Hepatocyte (in vitro differentiated cells): ENCODE measurements at regions not wholly inside any gene's neighbourhood (a gene's known extent, or its start where the extent isn't known, plus 50 kb on each side); places are given as distances from the start of the nearest gene placed in this dataset.

Experiments used
- DNase-seq: peaks from one replicate; pipeline ENCODE4 v3.0.0-alpha.2; 2016; ENCODE audit warnings: low spot score
- H2AFZ ChIP-seq: fragments of 200-600 bp; sonication (generic); 2 replicates; pipeline ENCODE4 v1.6.0; 2016; ENCODE audit warnings: antibody characterized with exemption, mild to moderate bottlenecking
- H3K27ac ChIP-seq: fragments of 200-600 bp; sonication (generic); 2 replicates; pipeline ENCODE4 v1.5.1; 2016; ENCODE audit warnings: mild to moderate bottlenecking
- H3K27me3 ChIP-seq: fragments of 200-600 bp; sonication (generic); 2 replicates; pipeline ENCODE4 v1.6.1; 2016
- H3K36me3 ChIP-seq: fragments of 200-600 bp; sonication (generic); replicated peaks from 2 replicates; pipeline ENCODE4 v1.5.1; 2016; ENCODE audit warnings: low read depth; ENCODE audit not compliant: insufficient read depth
- H3K4me1 ChIP-seq: fragments of 200-600 bp; sonication (generic); 2 replicates; pipeline ENCODE4 v1.5.1; 2016; ENCODE audit warnings: mild to moderate bottlenecking, moderate library complexity; ENCODE audit not compliant: insufficient read depth
- H3K4me2 ChIP-seq: fragments of 200-600 bp; sonication (generic); 2 replicates; pipeline ENCODE4 v1.6.0; 2016
- H3K4me3 ChIP-seq: fragments of 200-600 bp; sonication (generic); 2 replicates; pipeline ENCODE4 v1.5.1; 2016; ENCODE audit warnings: mild to moderate bottlenecking
- H3K79me2 ChIP-seq: fragments of 200-600 bp; sonication (generic); 2 replicates; pipeline ENCODE4 v1.6.0; 2017; ENCODE audit warnings: mild to moderate bottlenecking
- H3K9me2 ChIP-seq: fragments of 200-600 bp; sonication (generic); replicated peaks from 2 replicates; pipeline ENCODE4 v1.6.0; 2017; ENCODE audit warnings: mild to moderate bottlenecking; ENCODE audit not compliant: insufficient read depth
- H3K9me3 ChIP-seq: fragments of 200-600 bp; sonication (generic); 2 replicates; pipeline ENCODE4 v1.5.1; 2016; ENCODE audit warnings: low read depth, mild to moderate bottlenecking
- H4K20me1 ChIP-seq: fragments of 200-600 bp; sonication (generic); 2 replicates; pipeline ENCODE4 v1.6.0; 2016; ENCODE audit warnings: mild to moderate bottlenecking; ENCODE audit not compliant: insufficient read depth, poor library complexity, severe bottlenecking
- EZH2 ChIP-seq: fragments of 200-600 bp; sonication (generic); IDR thresholded peaks from 2 replicates; pipeline ENCODE4 v1.6.1; 2016; ENCODE audit warnings: antibody characterized with exemption, mild to moderate bottlenecking, borderline replicate concordance
- EZH2phosphoT487 ChIP-seq: fragments of 200-600 bp; sonication (generic); IDR thresholded peaks from one replicate; pipeline ENCODE4 v1.6.1; 2018; ENCODE audit warnings: antibody characterized with exemption, mild to moderate bottlenecking, low read depth, moderate library complexity; ENCODE audit not compliant: unreplicated experiment, severe bottlenecking
- WGBS: methylation state at CpG from one replicate; pipeline ENCODE4 v1.1.6; 2016; ENCODE audit warnings: low lambda C conversion rate; ENCODE audit errors: missing lambda C conversion rate; 5-methylcytosine and 5-hydroxymethylcytosine counted together
- TF ChIP-seq, protein P1 (sequence below): fragments of 200-600 bp; sonication (generic); IDR thresholded peaks from 2 replicates; pipeline ENCODE4 v1.5.1; 2016; ENCODE audit warnings: antibody characterized with exemption, mild to moderate bottlenecking; ENCODE audit not compliant: poor library complexity

DNA sequence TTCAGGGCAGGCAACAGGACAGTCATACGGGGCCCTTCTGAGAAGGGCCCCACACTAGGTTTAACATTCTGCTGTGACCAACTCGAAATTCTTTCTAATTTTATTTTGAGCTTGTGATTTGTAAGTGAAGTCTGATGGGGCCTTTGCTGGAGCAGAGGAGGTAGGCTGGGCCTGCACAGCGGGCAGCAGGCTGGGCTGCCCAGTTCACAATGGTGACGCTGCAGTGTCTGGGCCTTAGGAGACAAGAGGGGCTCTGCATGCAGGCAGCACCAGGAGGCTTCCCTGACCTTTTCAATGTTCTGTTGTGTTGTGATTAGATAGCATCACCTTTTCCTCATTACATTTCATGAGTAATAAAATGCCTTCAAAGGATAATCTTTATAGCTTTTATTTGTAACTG lies 175.1 kb downstream of the CXCL12 start:
- no peaks in the 10 kb centered on the region for H3K27me3 ChIP-seq
- H3K9me3 ChIP-seq, result peaks cover 6% of the 10 kb centered on the region
- H3K27ac ChIP-seq, result no peak overlapping the region
- H4K20me1 ChIP-seq, result no peaks in the 10 kb centered on the region
- no peak overlapping the region for H3K4me3 ChIP-seq
- H2AFZ ChIP-seq, result no peak overlapping the region
- no peaks in the 10 kb centered on the region for H3K36me3 ChIP-seq
- TF ChIP-seq EZH2 (no peak), EZH2phosphoT487 (no peak)
- TF ChIP-seq, protein P1, sequence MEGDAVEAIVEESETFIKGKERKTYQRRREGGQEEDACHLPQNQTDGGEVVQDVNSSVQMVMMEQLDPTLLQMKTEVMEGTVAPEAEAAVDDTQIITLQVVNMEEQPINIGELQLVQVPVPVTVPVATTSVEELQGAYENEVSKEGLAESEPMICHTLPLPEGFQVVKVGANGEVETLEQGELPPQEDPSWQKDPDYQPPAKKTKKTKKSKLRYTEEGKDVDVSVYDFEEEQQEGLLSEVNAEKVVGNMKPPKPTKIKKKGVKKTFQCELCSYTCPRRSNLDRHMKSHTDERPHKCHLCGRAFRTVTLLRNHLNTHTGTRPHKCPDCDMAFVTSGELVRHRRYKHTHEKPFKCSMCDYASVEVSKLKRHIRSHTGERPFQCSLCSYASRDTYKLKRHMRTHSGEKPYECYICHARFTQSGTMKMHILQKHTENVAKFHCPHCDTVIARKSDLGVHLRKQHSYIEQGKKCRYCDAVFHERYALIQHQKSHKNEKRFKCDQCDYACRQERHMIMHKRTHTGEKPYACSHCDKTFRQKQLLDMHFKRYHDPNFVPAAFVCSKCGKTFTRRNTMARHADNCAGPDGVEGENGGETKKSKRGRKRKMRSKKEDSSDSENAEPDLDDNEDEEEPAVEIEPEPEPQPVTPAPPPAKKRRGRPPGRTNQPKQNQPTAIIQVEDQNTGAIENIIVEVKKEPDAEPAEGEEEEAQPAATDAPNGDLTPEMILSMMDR, result no peak
- no peaks in the 10 kb centered on the region for H3K4me1 ChIP-seq
- WGBS, result 66% methylated on average over 4 of the region's 4 CpGs
- no peaks in the 10 kb centered on the region for H3K79me2 ChIP-seq
- no peak for DNase-seq
- H3K9me2 ChIP-seq, result no peaks in the 10 kb centered on the region
- H3K4me2 ChIP-seq, result no peak overlapping the region

DNA sequence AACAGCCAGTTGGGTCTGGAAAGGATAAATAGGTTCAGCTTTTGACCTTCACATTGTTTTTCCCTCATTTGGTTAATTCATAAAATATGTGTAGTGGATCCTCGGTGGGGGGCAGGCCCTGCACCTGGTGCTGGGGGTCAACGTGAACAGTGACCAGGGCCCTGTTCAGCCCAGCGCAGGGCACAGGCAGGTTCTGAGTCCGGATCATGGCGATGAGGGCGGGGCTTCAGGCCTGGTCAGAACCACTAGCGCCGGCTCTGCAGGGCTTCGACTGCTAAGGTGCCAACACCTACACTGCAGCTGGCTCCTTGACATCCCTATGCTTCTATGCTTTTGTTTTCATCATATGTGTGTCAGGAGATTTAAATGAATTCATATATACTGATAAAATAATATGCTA lies 177.7 kb downstream of the CXCL12 start:
- Histone ChIP-seq H3K4me1 (no peaks in the 10 kb centered on the region), H3K27me3 (no peaks in the 10 kb centered on the region), H3K4me2 (no peak overlapping the region), H4K20me1 (no peaks in the 10 kb centered on the region), H3K27ac (no peak overlapping the region), H2AFZ (no peak overlapping the region), H3K79me2 (no peaks in the 10 kb centered on the region), H3K4me3 (no peak overlapping the region), H3K9me3 (no peaks in the 10 kb centered on the region), H3K9me2 (no peaks in the 10 kb centered on the region), H3K36me3 (no peaks in the 10 kb centered on the region)
- WGBS, result 95% methylated on average over 9 of the region's 9 CpGs
- no peak for DNase-seq
- TF ChIP-seq EZH2, result no peak
- no peak for TF ChIP-seq EZH2phosphoT487
- TF ChIP-seq, protein P1, result no peak

DNA sequence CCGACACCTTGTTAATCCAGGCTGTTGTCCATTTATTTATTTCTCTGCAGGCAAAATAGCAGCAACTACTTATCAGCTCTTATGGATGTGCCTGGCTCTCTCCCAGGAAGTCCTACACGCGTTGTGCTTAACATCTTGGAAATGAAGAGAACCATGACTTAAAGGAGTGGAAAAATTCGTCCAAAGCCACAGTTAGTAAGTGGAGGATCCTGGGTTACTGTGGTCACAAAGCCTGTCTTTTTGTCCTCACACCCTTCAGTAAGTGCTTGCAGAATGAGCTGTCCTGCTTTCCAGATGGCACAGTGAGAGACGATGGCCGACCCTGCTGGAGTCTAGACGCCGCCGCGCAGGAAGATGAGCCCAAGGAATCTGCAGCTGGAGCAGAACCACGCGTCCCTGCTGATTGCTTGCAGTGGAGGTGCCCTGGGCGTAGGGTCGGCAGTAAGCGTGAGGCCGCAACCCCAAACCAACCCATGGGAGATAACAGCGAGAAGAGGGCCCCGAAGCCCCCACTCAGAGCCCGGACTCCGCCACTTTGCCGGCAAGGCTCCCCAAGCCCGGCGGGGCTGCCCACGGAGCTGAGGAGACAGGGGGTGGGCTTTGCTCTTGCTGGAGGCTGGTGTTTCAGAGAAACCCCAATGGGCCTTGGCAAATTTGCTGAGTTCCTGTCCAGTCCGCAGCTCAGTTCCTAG lies 178.6 kb downstream of the CXCL12 start:
- no peaks in the 10 kb centered on the region for H3K9me2 ChIP-seq
- H4K20me1 ChIP-seq, result no peaks in the 10 kb centered on the region
- H3K4me1 ChIP-seq, result no peaks in the 10 kb centered on the region
- H3K4me3 ChIP-seq, result no peak overlapping the region
- no peak overlapping the region for H3K4me2 ChIP-seq
- WGBS, result 91% methylated on average over 25 of the region's 25 CpGs
- no peaks in the 10 kb centered on the region for H3K27me3 ChIP-seq
- no peaks in the 10 kb centered on the region for H3K9me3 ChIP-seq
- DNase-seq, result no peak
- no peaks in the 10 kb centered on the region for H3K36me3 ChIP-seq
- H2AFZ ChIP-seq, result no peak overlapping the region
- H3K79me2 ChIP-seq, result no peaks in the 10 kb centered on the region
- H3K27ac ChIP-seq, result no peak overlapping the region
- TF ChIP-seq EZH2 (no peak), EZH2phosphoT487 (no peak)
- TF ChIP-seq, protein P1, result no peak
